ENCODE measurements at regions not wholly inside any gene's neighbourhood (a gene's known extent, or its start where the extent isn't known, plus 50 kb on each side); places are given as distances from the start of the nearest gene placed in this dataset.

DNA sequence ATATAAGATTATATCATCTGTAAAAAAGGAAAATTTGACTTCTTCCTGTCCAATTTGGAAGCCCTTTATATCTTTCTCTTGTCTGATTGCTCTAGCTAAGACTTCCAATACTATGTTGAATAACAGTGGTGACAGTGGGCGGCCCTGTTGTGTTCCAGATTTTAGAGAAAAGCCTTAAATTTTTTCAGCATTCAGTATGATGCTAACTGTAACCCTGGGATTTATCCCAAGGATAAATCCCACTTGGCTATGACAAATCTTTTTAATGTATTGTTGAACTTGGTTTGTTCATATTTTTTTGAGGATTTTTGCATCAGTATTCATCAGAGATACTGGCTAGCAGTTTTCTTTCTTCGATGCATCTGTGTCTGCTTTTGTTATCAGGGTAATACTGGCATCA, 217.2 kb upstream of the ARSJ start:
- TF ChIP-seq, protein P1, sequence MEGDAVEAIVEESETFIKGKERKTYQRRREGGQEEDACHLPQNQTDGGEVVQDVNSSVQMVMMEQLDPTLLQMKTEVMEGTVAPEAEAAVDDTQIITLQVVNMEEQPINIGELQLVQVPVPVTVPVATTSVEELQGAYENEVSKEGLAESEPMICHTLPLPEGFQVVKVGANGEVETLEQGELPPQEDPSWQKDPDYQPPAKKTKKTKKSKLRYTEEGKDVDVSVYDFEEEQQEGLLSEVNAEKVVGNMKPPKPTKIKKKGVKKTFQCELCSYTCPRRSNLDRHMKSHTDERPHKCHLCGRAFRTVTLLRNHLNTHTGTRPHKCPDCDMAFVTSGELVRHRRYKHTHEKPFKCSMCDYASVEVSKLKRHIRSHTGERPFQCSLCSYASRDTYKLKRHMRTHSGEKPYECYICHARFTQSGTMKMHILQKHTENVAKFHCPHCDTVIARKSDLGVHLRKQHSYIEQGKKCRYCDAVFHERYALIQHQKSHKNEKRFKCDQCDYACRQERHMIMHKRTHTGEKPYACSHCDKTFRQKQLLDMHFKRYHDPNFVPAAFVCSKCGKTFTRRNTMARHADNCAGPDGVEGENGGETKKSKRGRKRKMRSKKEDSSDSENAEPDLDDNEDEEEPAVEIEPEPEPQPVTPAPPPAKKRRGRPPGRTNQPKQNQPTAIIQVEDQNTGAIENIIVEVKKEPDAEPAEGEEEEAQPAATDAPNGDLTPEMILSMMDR (IDR thresholded peaks at IDR 0.05): no peak
- TF ChIP-seq EP300 (IDR thresholded peaks at IDR 0.05) (no peak), POLR2A (IDR thresholded peaks at IDR 0.05) (no peak)

Data from ovary (tissue), 3 donors.